BJ (cell line): ENCODE measurements at regions not wholly inside any gene's neighbourhood (a gene's known extent, or its start where the extent isn't known, plus 50 kb on each side); places are given as distances from the start of the nearest gene placed in this dataset.
"Not testable (repeated sequence)": the region's sequence is repeated elsewhere in the genome, so short reads cannot be mapped to it uniquely, and the experiment has no call there.

Experiments used
- CTCF ChIA-PET: fragments of 350-600 bp; formaldehyde crosslinking; extraction: SDS; loops from one replicate; lab custom pipeline; 2021; ENCODE audit warnings: antibody characterized with exemption, inconsistent platforms; lab: Yijun Ruan, JAX
- POLR2A ChIA-PET: fragments of 300-600 bp; sonication (Branson Sonifier 250); formaldehyde crosslinking; extraction: SDS; loops from one replicate; lab custom pipeline; 2021; ENCODE audit warnings: antibody characterized with exemption; lab: Charles Lee
- DNase-seq: peaks from one replicate; pipeline ENCODE4 v3.0.0-alpha.2; 2011; ENCODE audit warnings: low read depth
- H3K27me3 ChIP-seq: 2 replicates; pipeline ENCODE4 v1.6.0; 2011; ENCODE audit warnings: low read length; ENCODE audit not compliant: control insufficient read depth, insufficient read depth
- H3K36me3 ChIP-seq: 2 replicates; pipeline ENCODE4 v1.5.1; 2011; ENCODE audit warnings: low read length; ENCODE audit not compliant: control insufficient read depth, insufficient read depth
- H3K4me3 ChIP-seq: 2 replicates; pipeline ENCODE4 v1.5.1; 2011; ENCODE audit warnings: low read depth, mild to moderate bottlenecking, control low read depth, low read length
- CTCF ChIP-seq: IDR thresholded peaks from 2 replicates; pipeline ENCODE4 v1.5.1; 2011; ENCODE audit warnings: low read depth, mild to moderate bottlenecking, control low read depth, inconsistent platforms, low read length, moderate library complexity; ENCODE audit not compliant: insufficient read depth

- Histone ChIP-seq H3K27me3 (no peaks in the 10 kb centered on the region), H3K36me3 (no peaks in the 10 kb centered on the region), H3K4me3 (no peak overlapping the region)
- POLR2A ChIA-PET = no interaction called here
- TF ChIP-seq CTCF = no peak
- CTCF ChIA-PET = interaction anchor here (1.1 kb wide), 1 partner anchor 25 kb away, joined by 3 read pairs; no protein-coding TSS in a partner anchor
- DNase-seq = no peak
These were observed 412.9 kb upstream of the NFE2L3 start for GRCh38 chr7:25739143-25739542.

DNA sequence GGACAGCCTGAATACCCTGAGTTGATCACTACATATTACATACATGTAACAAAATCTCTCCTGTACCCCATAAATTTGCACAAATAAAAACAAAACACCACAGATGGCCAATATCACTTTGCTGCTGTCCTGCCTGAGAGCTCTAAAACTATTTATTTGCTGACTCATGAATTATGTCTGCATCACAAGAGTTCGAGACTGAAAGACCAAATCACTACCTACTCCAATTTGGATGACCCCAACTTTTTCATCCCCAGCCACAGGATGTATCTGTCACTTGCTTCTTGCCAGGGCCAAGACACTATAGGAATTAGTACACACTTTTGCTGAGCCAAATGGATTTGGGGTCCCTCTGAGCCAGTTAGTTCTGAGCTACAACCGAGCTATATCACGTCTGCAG is 409.7 kb upstream of the NFE2L3 start:
- Histone ChIP-seq H3K27me3 (no peaks in the 10 kb centered on the region), H3K36me3 (no peaks in the 10 kb centered on the region), H3K4me3 (no peak overlapping the region)
- CTCF ChIA-PET = no interaction called here
- no peak for DNase-seq
- POLR2A ChIA-PET = no interaction called here
- TF ChIP-seq CTCF = no peak

GRCh38 chr7:25743670-25744451 is 408.1 kb upstream of the NFE2L3 start:
- POLR2A ChIA-PET = not testable (repeated sequence)

DNA sequence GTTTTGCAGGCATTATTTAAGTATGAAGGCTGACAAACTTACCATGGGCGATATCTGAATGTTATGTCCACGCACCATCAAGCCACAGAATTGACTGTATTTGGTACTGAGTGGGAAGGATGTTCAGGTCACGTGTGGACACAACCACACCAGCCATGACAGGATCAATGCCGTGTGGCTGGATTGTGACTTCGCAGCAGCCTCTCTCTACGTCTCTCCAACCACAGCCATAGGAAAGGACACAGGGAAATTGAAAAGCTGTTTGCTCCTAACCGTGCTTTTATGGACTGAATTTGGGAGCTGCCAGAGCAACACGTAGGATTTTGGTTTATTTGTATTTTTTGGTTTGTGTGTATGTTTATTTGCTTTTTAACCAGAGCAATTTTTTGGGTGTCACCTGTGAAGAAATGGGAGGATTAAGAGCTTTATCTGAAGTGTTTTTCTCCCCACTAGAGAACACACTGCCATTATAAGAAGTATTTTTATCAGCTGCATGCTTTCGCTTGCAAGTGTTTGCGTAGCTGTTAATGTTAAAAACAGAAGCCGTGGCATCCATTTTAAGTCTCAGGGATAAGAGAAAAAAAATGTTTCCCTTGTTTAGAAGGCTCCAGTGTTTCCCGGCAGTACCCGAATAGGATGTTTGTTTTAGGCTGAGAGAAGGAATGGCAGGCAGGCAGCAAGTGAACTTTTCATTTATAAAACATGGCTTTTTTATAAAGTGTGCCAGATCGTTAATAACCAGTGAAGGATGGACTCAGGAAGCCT is 401.1 kb upstream of the NFE2L3 start:
- POLR2A ChIA-PET = interaction anchor here (0.6 kb wide), 2 partner anchors 14 to 470 kb away, joined by 3 read pairs; no protein-coding TSS in a partner anchor
- Histone ChIP-seq H3K36me3 (no peaks in the 10 kb centered on the region), H3K27me3 (no peaks in the 10 kb centered on the region), H3K4me3 (no peak overlapping the region)
- no peak for TF ChIP-seq CTCF
- CTCF ChIA-PET = no interaction called here
- DNase-seq = no peak

More at GRCh38 chr7:25743670-25744451, 408.1 kb upstream of the NFE2L3 start:
- H3K27me3 ChIP-seq, DNase-seq, CTCF ChIA-PET, H3K36me3 ChIP-seq, H3K4me3 ChIP-seq: not testable (repeated sequence)

GRCh38 chr7:25752154-25752553 is 399.8 kb upstream of the NFE2L3 start:
- CTCF ChIA-PET = interaction anchor here (1.5 kb wide), 1 partner anchor 100 kb away, joined by 3 read pairs; no protein-coding TSS in a partner anchor
- H3K36me3 ChIP-seq = no peaks in the 10 kb centered on the region
- H3K4me3 ChIP-seq = no peak overlapping the region
- H3K27me3 ChIP-seq = no peaks in the 10 kb centered on the region
- no peak for TF ChIP-seq CTCF
- no peak for DNase-seq
- POLR2A ChIA-PET = no interaction called here
